ENCODE measurements at regions not wholly inside any gene's neighbourhood (a gene's known extent, or its start where the extent isn't known, plus 50 kb on each side); places are given as distances from the start of the nearest gene placed in this dataset.

- TF ChIP-seq CTCF (IDR thresholded peaks at IDR 0.05; ENCODE audit: low read depth, low read length, poor library complexity, severe bottlenecking) (no peak), EZH2phosphoT487 (IDR thresholded peaks at IDR 0.05; ENCODE audit: borderline replicate concordance, low read length) (no peak)
These were observed 243.6 kb upstream of the MDFIC2 start for GRCh38 chr3:70556056-70556455.

Data from DOHH2 (cell line).